SK-N-SH treated with all-trans-retinoic acid at 6 μM for 48 hours (cell line): ENCODE measurements at regions not wholly inside any gene's neighbourhood (a gene's known extent, or its start where the extent isn't known, plus 50 kb on each side); places are given as distances from the start of the nearest gene placed in this dataset.

Experiments used
- ATAC-seq: fragments of 200-7000 bp; cut with Tn5 transposase; 3 replicates; pipeline ENCODE4 v1.9.1; 2020; ENCODE audit warnings: mild to moderate bottlenecking, moderate library complexity
- ARNTL ChIP-seq: fragments of 450-650 bp; formaldehyde crosslinking; IDR thresholded peaks from 2 replicates; pipeline ENCODE4 v1.5.0; 2020; ENCODE audit warnings: low read depth, mild to moderate bottlenecking, moderate library complexity, borderline replicate concordance
- BACH2 ChIP-seq: fragments of 250-450 bp; sonication (Bioruptor Pico); IDR thresholded peaks from 2 replicates; pipeline ENCODE4 v1.9.0; 2021; ENCODE audit warnings: mild to moderate bottlenecking, borderline replicate concordance
- CSDC2 ChIP-seq: fragments of 250-450 bp; sonication (Bioruptor Pico); IDR thresholded peaks from 2 replicates; pipeline ENCODE4 v1.5.0; 2020; ENCODE audit warnings: mild to moderate bottlenecking, moderate library complexity
- ESRRG ChIP-seq: fragments of 250-450 bp; sonication (Bioruptor Pico); IDR thresholded peaks from 2 replicates; pipeline ENCODE4 v1.6.1; 2021; ENCODE audit warnings: mild to moderate bottlenecking
- GLIS3 ChIP-seq: fragments of 250-450 bp; sonication (Bioruptor Pico); IDR thresholded peaks from 2 replicates; pipeline ENCODE4 v1.5.0; 2020; ENCODE audit warnings: mild to moderate bottlenecking, moderate library complexity
- PPARA ChIP-seq: fragments of 250-450 bp; sonication (Bioruptor Pico); IDR thresholded peaks from 2 replicates; pipeline ENCODE4 v1.5.0; 2020; ENCODE audit warnings: mild to moderate bottlenecking, borderline replicate concordance
- RARB ChIP-seq: fragments of 250-450 bp; sonication (Bioruptor Pico); IDR thresholded peaks from 2 replicates; pipeline ENCODE4 v1.8.0; 2021; ENCODE audit warnings: mild to moderate bottlenecking, moderate library complexity
- SNAI2 ChIP-seq: fragments of 250-450 bp; sonication (Bioruptor Pico); IDR thresholded peaks from 2 replicates; pipeline ENCODE4 v1.5.0; 2020; ENCODE audit warnings: mild to moderate bottlenecking, moderate library complexity
- TCF4 ChIP-seq: fragments of 250-450 bp; sonication (Bioruptor Pico); IDR thresholded peaks from 2 replicates; pipeline ENCODE4 v1.8.0; 2021; ENCODE audit warnings: mild to moderate bottlenecking, moderate library complexity, borderline replicate concordance
- TOX ChIP-seq: fragments of 250-450 bp; sonication (Bioruptor Pico); IDR thresholded peaks from 2 replicates; pipeline ENCODE4 v1.8.0; 2021; ENCODE audit warnings: mild to moderate bottlenecking, moderate library complexity, borderline replicate concordance
- ZC3H10 ChIP-seq: fragments of 250-450 bp; sonication (Bioruptor Pico); IDR thresholded peaks from 2 replicates; pipeline ENCODE4 v1.5.1; 2021; ENCODE audit warnings: mild to moderate bottlenecking, moderate library complexity
- ZFP3 ChIP-seq: fragments of 250-450 bp; sonication (Bioruptor Pico); IDR thresholded peaks from 2 replicates; pipeline ENCODE4 v1.5.0; 2020; ENCODE audit warnings: mild to moderate bottlenecking, moderate library complexity
- ZFP30 ChIP-seq: fragments of 450-650 bp; formaldehyde crosslinking; IDR thresholded peaks from 2 replicates; pipeline ENCODE4 v1.5.0; 2022; ENCODE audit warnings: mild to moderate bottlenecking, moderate library complexity
- ZNF565 ChIP-seq: fragments of 450-650 bp; formaldehyde crosslinking; conservative IDR thresholded peaks from 2 replicates; pipeline ENCODE4 v1.5.0; 2020; ENCODE audit warnings: low read depth, mild to moderate bottlenecking, moderate library complexity
- ZNF70 ChIP-seq: fragments of 450-650 bp; formaldehyde crosslinking; IDR thresholded peaks from 2 replicates; pipeline ENCODE4 v1.5.0; 2020; ENCODE audit warnings: mild to moderate bottlenecking, moderate library complexity
- ZNF8 ChIP-seq: fragments of 450-650 bp; formaldehyde crosslinking; IDR thresholded peaks from 2 replicates; pipeline ENCODE4 v1.5.0; 2020; ENCODE audit warnings: mild to moderate bottlenecking, moderate library complexity
- TF ChIP-seq, protein P1 (sequence below): fragments of 250-450 bp; sonication (Bioruptor Pico); IDR thresholded peaks from 2 replicates; pipeline ENCODE4 v1.5.1; 2020; ENCODE audit warnings: low read depth, mild to moderate bottlenecking, moderate library complexity
- TF ChIP-seq, protein P2 (sequence below): fragments of 250-450 bp; sonication (Bioruptor Pico); IDR thresholded peaks from 2 replicates; pipeline ENCODE4 v1.8.0; 2020; ENCODE audit warnings: mild to moderate bottlenecking, moderate library complexity, borderline replicate concordance
- TF ChIP-seq, protein P3 (sequence below): fragments of 250-450 bp; sonication (Bioruptor Pico); IDR thresholded peaks from 2 replicates; pipeline ENCODE4 v1.5.1; 2021; ENCODE audit warnings: mild to moderate bottlenecking, moderate library complexity
- TF ChIP-seq, protein P4 (sequence below): fragments of 250-450 bp; sonication (Bioruptor Pico); IDR thresholded peaks from 2 replicates; pipeline ENCODE4 v1.8.0; 2021; ENCODE audit warnings: low read depth, mild to moderate bottlenecking, moderate library complexity, borderline replicate concordance
- TF ChIP-seq, protein P5 (sequence below): fragments of 250-450 bp; sonication (Bioruptor Pico); IDR thresholded peaks from 2 replicates; pipeline ENCODE4 v1.5.0; 2020; ENCODE audit warnings: mild to moderate bottlenecking, moderate library complexity

DNA sequence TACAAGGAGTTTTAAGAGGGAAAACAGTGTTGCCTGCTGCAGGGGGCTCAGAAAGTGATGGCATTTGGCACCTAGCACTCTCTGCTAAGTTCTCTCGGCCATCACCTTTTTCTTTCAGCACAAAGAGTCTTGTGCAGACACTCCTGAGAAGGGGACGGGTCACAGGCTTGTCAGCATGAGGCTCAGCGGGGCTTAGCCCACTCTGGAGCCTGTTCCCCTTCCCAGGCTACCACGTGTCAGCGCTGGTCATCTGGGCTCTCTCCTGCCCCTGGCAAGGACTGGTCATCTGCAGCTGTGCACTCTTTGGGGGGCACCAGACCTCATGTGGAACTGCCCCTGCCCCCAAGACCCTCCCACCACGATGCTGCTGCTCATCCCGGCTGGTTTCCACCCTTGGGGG lies 152.1 kb upstream of the MKI67 start (continued):
- TF ChIP-seq ZC3H10 (CRISPR knock-in tag) (no peak), TCF4 (CRISPR knock-in tag) (no peak)

DNA sequence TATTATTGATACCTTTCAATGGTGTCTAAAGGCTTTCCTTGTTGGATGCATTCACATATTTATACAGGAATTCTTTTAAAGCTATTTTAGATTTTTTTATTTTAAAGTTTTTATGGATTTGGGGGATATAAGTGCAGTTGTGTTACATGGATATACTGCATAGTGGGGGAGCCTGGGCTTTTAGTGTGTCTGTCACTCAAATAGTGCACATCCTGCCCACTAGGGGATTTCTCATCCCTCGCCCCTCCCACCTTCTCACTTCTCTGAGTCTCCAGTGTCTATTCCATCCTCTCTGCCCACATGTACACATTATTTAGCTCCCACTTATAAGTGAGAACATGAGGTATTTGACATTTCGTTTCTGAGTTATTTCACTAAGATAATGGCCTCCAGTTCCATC lies 154.0 kb upstream of the MKI67 start:
- TF ChIP-seq, protein P1, sequence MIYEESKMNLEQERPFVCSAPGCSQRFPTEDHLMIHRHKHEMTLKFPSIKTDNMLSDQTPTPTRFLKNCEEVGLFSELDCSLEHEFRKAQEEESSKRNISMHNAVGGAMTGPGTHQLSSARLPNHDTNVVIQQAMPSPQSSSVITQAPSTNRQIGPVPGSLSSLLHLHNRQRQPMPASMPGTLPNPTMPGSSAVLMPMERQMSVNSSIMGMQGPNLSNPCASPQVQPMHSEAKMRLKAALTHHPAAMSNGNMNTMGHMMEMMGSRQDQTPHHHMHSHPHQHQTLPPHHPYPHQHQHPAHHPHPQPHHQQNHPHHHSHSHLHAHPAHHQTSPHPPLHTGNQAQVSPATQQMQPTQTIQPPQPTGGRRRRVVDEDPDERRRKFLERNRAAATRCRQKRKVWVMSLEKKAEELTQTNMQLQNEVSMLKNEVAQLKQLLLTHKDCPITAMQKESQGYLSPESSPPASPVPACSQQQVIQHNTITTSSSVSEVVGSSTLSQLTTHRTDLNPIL, result no peak
- TF ChIP-seq ZFP30, result no peak
- no peak for TF ChIP-seq ARNTL
- TF ChIP-seq PPARA (CRISPR knock-in tag), result no peak
- TF ChIP-seq CSDC2 (CRISPR knock-in tag), result no peak
- no peak for TF ChIP-seq GLIS3 (CRISPR knock-in tag)
- TF ChIP-seq ESRRG (CRISPR knock-in tag), result no peak
- TF ChIP-seq ZNF70 (CRISPR knock-in tag), result no peak
- TF ChIP-seq SNAI2, result no peak
- TF ChIP-seq ZNF8 (CRISPR knock-in tag), result no peak
- TF ChIP-seq RARB (CRISPR knock-in tag), result no peak
- TF ChIP-seq, protein P2, sequence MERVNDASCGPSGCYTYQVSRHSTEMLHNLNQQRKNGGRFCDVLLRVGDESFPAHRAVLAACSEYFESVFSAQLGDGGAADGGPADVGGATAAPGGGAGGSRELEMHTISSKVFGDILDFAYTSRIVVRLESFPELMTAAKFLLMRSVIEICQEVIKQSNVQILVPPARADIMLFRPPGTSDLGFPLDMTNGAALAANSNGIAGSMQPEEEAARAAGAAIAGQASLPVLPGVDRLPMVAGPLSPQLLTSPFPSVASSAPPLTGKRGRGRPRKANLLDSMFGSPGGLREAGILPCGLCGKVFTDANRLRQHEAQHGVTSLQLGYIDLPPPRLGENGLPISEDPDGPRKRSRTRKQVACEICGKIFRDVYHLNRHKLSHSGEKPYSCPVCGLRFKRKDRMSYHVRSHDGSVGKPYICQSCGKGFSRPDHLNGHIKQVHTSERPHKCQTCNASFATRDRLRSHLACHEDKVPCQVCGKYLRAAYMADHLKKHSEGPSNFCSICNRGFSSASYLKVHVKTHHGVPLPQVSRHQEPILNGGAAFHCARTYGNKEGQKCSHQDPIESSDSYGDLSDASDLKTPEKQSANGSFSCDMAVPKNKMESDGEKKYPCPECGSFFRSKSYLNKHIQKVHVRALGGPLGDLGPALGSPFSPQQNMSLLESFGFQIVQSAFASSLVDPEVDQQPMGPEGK (CRISPR knock-in tag), result no peak
- TF ChIP-seq ZFP3 (CRISPR knock-in tag), result no peak
- no peak for TF ChIP-seq ZNF565
- no peak for TF ChIP-seq BACH2 (CRISPR knock-in tag)
- TF ChIP-seq, protein P3, sequence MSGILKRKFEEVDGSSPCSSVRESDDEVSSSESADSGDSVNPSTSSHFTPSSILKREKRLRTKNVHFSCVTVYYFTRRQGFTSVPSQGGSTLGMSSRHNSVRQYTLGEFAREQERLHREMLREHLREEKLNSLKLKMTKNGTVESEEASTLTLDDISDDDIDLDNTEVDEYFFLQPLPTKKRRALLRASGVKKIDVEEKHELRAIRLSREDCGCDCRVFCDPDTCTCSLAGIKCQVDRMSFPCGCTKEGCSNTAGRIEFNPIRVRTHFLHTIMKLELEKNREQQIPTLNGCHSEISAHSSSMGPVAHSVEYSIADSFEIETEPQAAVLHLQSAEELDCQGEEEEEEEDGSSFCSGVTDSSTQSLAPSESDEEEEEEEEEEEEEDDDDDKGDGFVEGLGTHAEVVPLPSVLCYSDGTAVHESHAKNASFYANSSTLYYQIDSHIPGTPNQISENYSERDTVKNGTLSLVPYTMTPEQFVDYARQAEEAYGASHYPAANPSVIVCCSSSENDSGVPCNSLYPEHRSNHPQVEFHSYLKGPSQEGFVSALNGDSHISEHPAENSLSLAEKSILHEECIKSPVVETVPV (CRISPR knock-in tag), result no peak
- TF ChIP-seq, protein P4, sequence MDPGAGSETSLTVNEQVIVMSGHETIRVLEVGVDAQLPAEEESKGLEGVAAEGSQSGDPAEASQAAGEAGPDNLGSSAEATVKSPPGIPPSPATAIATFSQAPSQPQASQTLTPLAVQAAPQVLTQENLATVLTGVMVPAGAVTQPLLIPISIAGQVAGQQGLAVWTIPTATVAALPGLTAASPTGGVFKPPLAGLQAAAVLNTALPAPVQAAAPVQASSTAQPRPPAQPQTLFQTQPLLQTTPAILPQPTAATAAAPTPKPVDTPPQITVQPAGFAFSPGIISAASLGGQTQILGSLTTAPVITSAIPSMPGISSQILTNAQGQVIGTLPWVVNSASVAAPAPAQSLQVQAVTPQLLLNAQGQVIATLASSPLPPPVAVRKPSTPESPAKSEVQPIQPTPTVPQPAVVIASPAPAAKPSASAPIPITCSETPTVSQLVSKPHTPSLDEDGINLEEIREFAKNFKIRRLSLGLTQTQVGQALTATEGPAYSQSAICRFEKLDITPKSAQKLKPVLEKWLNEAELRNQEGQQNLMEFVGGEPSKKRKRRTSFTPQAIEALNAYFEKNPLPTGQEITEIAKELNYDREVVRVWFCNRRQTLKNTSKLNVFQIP, result no peak
- no peak for TF ChIP-seq TCF4 (CRISPR knock-in tag)
- no peak for TF ChIP-seq TOX (CRISPR knock-in tag)
- TF ChIP-seq, protein P5, sequence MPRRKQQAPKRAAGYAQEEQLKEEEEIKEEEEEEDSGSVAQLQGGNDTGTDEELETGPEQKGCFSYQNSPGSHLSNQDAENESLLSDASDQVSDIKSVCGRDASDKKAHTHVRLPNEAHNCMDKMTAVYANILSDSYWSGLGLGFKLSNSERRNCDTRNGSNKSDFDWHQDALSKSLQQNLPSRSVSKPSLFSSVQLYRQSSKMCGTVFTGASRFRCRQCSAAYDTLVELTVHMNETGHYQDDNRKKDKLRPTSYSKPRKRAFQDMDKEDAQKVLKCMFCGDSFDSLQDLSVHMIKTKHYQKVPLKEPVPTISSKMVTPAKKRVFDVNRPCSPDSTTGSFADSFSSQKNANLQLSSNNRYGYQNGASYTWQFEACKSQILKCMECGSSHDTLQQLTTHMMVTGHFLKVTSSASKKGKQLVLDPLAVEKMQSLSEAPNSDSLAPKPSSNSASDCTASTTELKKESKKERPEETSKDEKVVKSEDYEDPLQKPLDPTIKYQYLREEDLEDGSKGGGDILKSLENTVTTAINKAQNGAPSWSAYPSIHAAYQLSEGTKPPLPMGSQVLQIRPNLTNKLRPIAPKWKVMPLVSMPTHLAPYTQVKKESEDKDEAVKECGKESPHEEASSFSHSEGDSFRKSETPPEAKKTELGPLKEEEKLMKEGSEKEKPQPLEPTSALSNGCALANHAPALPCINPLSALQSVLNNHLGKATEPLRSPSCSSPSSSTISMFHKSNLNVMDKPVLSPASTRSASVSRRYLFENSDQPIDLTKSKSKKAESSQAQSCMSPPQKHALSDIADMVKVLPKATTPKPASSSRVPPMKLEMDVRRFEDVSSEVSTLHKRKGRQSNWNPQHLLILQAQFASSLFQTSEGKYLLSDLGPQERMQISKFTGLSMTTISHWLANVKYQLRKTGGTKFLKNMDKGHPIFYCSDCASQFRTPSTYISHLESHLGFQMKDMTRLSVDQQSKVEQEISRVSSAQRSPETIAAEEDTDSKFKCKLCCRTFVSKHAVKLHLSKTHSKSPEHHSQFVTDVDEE, result no peak
- no peak for ATAC-seq

DNA sequence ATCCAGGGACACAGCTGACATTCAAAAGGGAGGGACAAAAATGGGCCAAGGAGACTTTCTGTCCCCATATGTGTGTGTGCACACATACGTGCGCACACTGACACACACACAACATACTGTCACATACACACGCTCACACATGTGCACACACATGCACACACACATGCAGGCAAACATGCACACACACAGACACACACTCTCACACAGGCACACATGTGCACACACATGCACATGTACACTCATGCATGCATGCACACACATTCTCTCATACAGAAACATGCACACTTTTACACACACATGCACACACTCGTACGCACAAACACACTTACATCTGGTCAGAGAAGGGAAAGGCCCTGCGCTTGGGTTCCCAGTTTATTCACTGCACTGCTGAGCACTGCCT lies 155.1 kb upstream of the MKI67 start:
- ATAC-seq, result no peak
- no peak for TF ChIP-seq RARB (CRISPR knock-in tag)
- TF ChIP-seq TCF4 (CRISPR knock-in tag), result no peak
- TF ChIP-seq ZNF70 (CRISPR knock-in tag), result no peak
- TF ChIP-seq GLIS3 (CRISPR knock-in tag), result no peak
- no peak for TF ChIP-seq ZFP30
- TF ChIP-seq ZNF8 (CRISPR knock-in tag), result no peak
- no peak for TF ChIP-seq PPARA (CRISPR knock-in tag)
- TF ChIP-seq, protein P5, result no peak
- TF ChIP-seq ZC3H10 (CRISPR knock-in tag), result no peak
- TF ChIP-seq ESRRG (CRISPR knock-in tag), result no peak
- no peak for TF ChIP-seq ZFP3 (CRISPR knock-in tag)
- TF ChIP-seq, protein P2 (CRISPR knock-in tag), result no peak
- no peak for TF ChIP-seq ARNTL
- TF ChIP-seq CSDC2 (CRISPR knock-in tag), result no peak
- TF ChIP-seq ZNF565, result no peak
- TF ChIP-seq, protein P3 (CRISPR knock-in tag), result no peak
